ENCODE measurements at regions not wholly inside any gene's neighbourhood (a gene's known extent, or its start where the extent isn't known, plus 50 kb on each side); places are given as distances from the start of the nearest gene placed in this dataset.

- ATAC-seq, result no peak
- H3K4me1 ChIP-seq (ENCODE audit: insufficient read depth, low read length), result no peaks in the 10 kb centered on the region; the same call in 1 of the 2 replicates
- H2AFZ ChIP-seq (ENCODE audit: low read length), result no peak overlapping the region
- no peaks in the 10 kb centered on the region for H3K36me3 ChIP-seq (replicated peaks in 1 of 2; ENCODE audit: control insufficient read depth in 1 of 2, insufficient read depth in 2 of 2, low read length in 2 of 2)
- ChIA-PET POLR2A (no interaction called here), CTCF (ENCODE audit: low intra/inter-chr PET ratio, low total read pairs) (no interaction called here)
- 0% methylated on average over 2 of the region's 2 CpGs for WGBS (ENCODE audit: low lambda C conversion rate)
- H4K20me1 ChIP-seq (ENCODE audit: insufficient read depth, low read length), result no peaks in the 10 kb centered on the region
- H3K27me3 ChIP-seq (ENCODE audit: control insufficient read depth in 1 of 2, insufficient read depth in 2 of 2, low read length in 2 of 2), result no peaks in the 10 kb centered on the region; a peak in 1 of 5 replicates
- FAIRE-seq, result no peak
- H3K4me3 ChIP-seq (replicated peaks in 1 of 3; ENCODE audit: insufficient read depth in 1 of 3, low read depth in 2 of 3, low read length in 3 of 3), result no peak overlapping the region
- no TSS peak for BruUV-seq (replicated peaks)
- no peak overlapping the region for H3K4me2 ChIP-seq (ENCODE audit: low read depth, low read length)
- no peaks in the 10 kb centered on the region for H3K79me2 ChIP-seq (ENCODE audit: insufficient read depth, low read length)
- DNase-seq (ENCODE audit: low spot score), result no peak
- no peak for TF ChIP-seq ZNF777 (CRISPR knock-in tag; IDR thresholded peaks at IDR 0.05)
- TF ChIP-seq THAP8 (CRISPR knock-in tag; IDR thresholded peaks at IDR 0.05; ENCODE audit: borderline replicate concordance), result no peak
- no peak for TF ChIP-seq FOXK1 (CRISPR knock-in tag; IDR thresholded peaks at IDR 0.05; ENCODE audit: borderline replicate concordance, low read depth)
- TF ChIP-seq SNRNP70 (IDR thresholded peaks at IDR 0.05; ENCODE audit: low read depth, low read length), result no peak
- TF ChIP-seq ZNF883 (CRISPR knock-in tag; IDR thresholded peaks at IDR 0.05; ENCODE audit: not compliant biosample characterization), result no peak
- TF ChIP-seq, protein P1, sequence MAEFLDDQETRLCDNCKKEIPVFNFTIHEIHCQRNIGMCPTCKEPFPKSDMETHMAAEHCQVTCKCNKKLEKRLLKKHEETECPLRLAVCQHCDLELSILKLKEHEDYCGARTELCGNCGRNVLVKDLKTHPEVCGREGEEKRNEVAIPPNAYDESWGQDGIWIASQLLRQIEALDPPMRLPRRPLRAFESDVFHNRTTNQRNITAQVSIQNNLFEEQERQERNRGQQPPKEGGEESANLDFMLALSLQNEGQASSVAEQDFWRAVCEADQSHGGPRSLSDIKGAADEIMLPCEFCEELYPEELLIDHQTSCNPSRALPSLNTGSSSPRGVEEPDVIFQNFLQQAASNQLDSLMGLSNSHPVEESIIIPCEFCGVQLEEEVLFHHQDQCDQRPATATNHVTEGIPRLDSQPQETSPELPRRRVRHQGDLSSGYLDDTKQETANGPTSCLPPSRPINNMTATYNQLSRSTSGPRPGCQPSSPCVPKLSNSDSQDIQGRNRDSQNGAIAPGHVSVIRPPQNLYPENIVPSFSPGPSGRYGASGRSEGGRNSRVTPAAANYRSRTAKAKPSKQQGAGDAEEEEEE (CRISPR knock-in tag; IDR thresholded peaks at IDR 0.05; ENCODE audit: borderline replicate concordance), result no peak
- TF ChIP-seq, protein P2, sequence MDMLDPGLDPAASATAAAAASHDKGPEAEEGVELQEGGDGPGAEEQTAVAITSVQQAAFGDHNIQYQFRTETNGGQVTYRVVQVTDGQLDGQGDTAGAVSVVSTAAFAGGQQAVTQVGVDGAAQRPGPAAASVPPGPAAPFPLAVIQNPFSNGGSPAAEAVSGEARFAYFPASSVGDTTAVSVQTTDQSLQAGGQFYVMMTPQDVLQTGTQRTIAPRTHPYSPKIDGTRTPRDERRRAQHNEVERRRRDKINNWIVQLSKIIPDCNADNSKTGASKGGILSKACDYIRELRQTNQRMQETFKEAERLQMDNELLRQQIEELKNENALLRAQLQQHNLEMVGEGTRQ (IDR thresholded peaks at IDR 0.05; ENCODE audit: low read depth, low read length), result no peak
- TF ChIP-seq, protein P2 (CRISPR knock-in tag; IDR thresholded peaks at IDR 0.05; ENCODE audit: borderline replicate concordance), result no peak
- TF ChIP-seq IKZF4 (CRISPR knock-in tag; IDR thresholded peaks at IDR 0.05; ENCODE audit: borderline replicate concordance, low read depth, not compliant biosample characterization), result no peak
- in situ Hi-C loops (cut with HindIII; ENCODE audit: extremely low pct_ligation_motif_present, low pct_unique_long_range_greater_than_20kb) (no loop called here), intact Hi-C loops (cut with micrococcal nuclease; ENCODE audit: unreplicated experiment) (no loop called here)
- no peak overlapping the region for H3K9ac ChIP-seq (ENCODE audit: insufficient read depth, low read depth, low read length)
- H3K9me3 ChIP-seq (ENCODE audit: low read length), result no peaks in the 10 kb centered on the region
- no peak overlapping the region for H3K27ac ChIP-seq (ENCODE audit: extremely low read length, insufficient read depth, low read length)
These were observed 1358.9 kb upstream of the LRRTM3 start for GRCh38 chr10:65566906-65567305.

Measured in HepG2 (cell line).